Osteoblast (primary cell): ENCODE measurements at regions not wholly inside any gene's neighbourhood (a gene's known extent, or its start where the extent isn't known, plus 50 kb on each side); places are given as distances from the start of the nearest gene placed in this dataset.

Experiments
- DNase-seq: peaks from one replicate; pipeline ENCODE4 v3.0.0; 2011; ENCODE audit warnings: low spot score, mixed read lengths; ENCODE audit not compliant: insufficient read length; ENCODE audit errors: missing footprints
- H2AFZ ChIP-seq: 2 replicates; pipeline ENCODE4 v1.6.0; 2011; ENCODE audit warnings: mild to moderate bottlenecking, low read length
- H3K27ac ChIP-seq: 2 replicates; pipeline ENCODE4 v1.5.1; 2011; ENCODE audit warnings: mild to moderate bottlenecking, low read depth, low read length, moderate library complexity
- H3K27me3 ChIP-seq: 2 replicates; pipeline ENCODE4 v1.6.0; 2012; ENCODE audit warnings: mild to moderate bottlenecking, control low read depth, inconsistent platforms, low read length, moderate library complexity; ENCODE audit not compliant: insufficient read depth
- H3K36me3 ChIP-seq: 2 replicates; pipeline ENCODE4 v1.5.1; 2011; ENCODE audit warnings: mild to moderate bottlenecking, low read length, control low read depth, moderate library complexity; ENCODE audit not compliant: insufficient read depth
- H3K4me1 ChIP-seq: 2 replicates; pipeline ENCODE4 v1.5.1; 2011; ENCODE audit warnings: mild to moderate bottlenecking, low read length, control low read depth, moderate library complexity; ENCODE audit not compliant: insufficient read depth
- H3K4me2 ChIP-seq: 2 replicates; pipeline ENCODE4 v1.6.0; 2011; ENCODE audit warnings: mild to moderate bottlenecking, low read length; ENCODE audit not compliant: insufficient read depth
- H3K4me3 ChIP-seq: fragments of 200-600 bp; sonication (generic); 3 replicates; pipeline ENCODE4 v1.5.1; 2012; ENCODE audit warnings: mild to moderate bottlenecking, low read length, inconsistent platforms; ENCODE audit not compliant: insufficient read depth
- H3K79me2 ChIP-seq: 2 replicates; pipeline ENCODE4 v1.6.0; 2012; ENCODE audit warnings: mild to moderate bottlenecking, low read length, control low read depth, inconsistent platforms; ENCODE audit not compliant: insufficient read depth
- H3K9me3 ChIP-seq: 2 replicates; pipeline ENCODE4 v1.5.1; 2011; ENCODE audit warnings: low read depth, low read length, control low read depth
- H4K20me1 ChIP-seq: 2 replicates; pipeline ENCODE4 v1.6.0; 2012; ENCODE audit warnings: mild to moderate bottlenecking, low read length, control low read depth; ENCODE audit not compliant: insufficient read depth
- CTCF ChIP-seq: IDR thresholded peaks from 2 replicates; pipeline ENCODE4 v1.5.1; 2011; ENCODE audit warnings: mild to moderate bottlenecking, low read depth, low read length, moderate library complexity; ENCODE audit errors: extremely low read depth

GRCh38 chr3:8400911-8401310 is 100.7 kb upstream of the LMCD1 start:
- Histone ChIP-seq H3K9me3 (no peaks in the 10 kb centered on the region), H3K4me3 (no peak overlapping the region), H3K4me1 (no peaks in the 10 kb centered on the region), H3K27ac (no peak overlapping the region), H4K20me1 (no peaks in the 10 kb centered on the region), H2AFZ (no peak overlapping the region), H3K4me2 (no peak overlapping the region), H3K36me3 (no peaks in the 10 kb centered on the region), H3K27me3 (peaks cover 9% of the 10 kb centered on the region), H3K79me2 (no peaks in the 10 kb centered on the region)
- DNase-seq: no peak
- no peak for TF ChIP-seq CTCF

GRCh38 chr3:8403996-8404395 is 97.6 kb upstream of the LMCD1 start:
- Histone ChIP-seq H3K36me3 (no peaks in the 10 kb centered on the region), H3K79me2 (no peaks in the 10 kb centered on the region), H3K4me1 (no peaks in the 10 kb centered on the region), H3K9me3 (no peaks in the 10 kb centered on the region), H3K27me3 (peaks cover 6% of the 10 kb centered on the region), H3K4me2 (no peak overlapping the region), H3K4me3 (no peak overlapping the region), H3K27ac (no peak overlapping the region), H4K20me1 (no peaks in the 10 kb centered on the region), H2AFZ (no peak overlapping the region)
- no peak for TF ChIP-seq CTCF
- DNase-seq: no peak

- Histone ChIP-seq H3K79me2 (no peaks in the 10 kb centered on the region), H3K4me1 (no peaks in the 10 kb centered on the region), H3K9me3 (no peaks in the 10 kb centered on the region), H2AFZ (no peak overlapping the region), H3K4me3 (no peak overlapping the region), H3K4me2 (no peak overlapping the region), H4K20me1 (no peaks in the 10 kb centered on the region), H3K36me3 (no peaks in the 10 kb centered on the region), H3K27ac (no peak overlapping the region), H3K27me3 (peaks cover 6% of the 10 kb centered on the region)
- TF ChIP-seq CTCF: no peak
- no peak for DNase-seq
Observed at GRCh38 chr3:8405144-8405543, 96.5 kb upstream of the LMCD1 start.

GRCh38 chr3:8406479-8406878 is 95.1 kb upstream of the LMCD1 start:
- no peak for DNase-seq
- no peak overlapping the region for H3K27ac ChIP-seq
- TF ChIP-seq CTCF: no peak
- no peaks in the 10 kb centered on the region for H3K9me3 ChIP-seq
- no peaks in the 10 kb centered on the region for H3K36me3 ChIP-seq
- no peaks in the 10 kb centered on the region for H3K79me2 ChIP-seq
- no peak overlapping the region for H2AFZ ChIP-seq
- H4K20me1 ChIP-seq: no peaks in the 10 kb centered on the region
- no peak overlapping the region for H3K4me3 ChIP-seq
- no peak overlapping the region for H3K4me2 ChIP-seq
- peaks cover 6% of the 10 kb centered on the region for H3K27me3 ChIP-seq
- no peaks in the 10 kb centered on the region for H3K4me1 ChIP-seq
